Nephron progenitor cell (in vitro differentiated cells): ENCODE measurements at regions not wholly inside any gene's neighbourhood (a gene's known extent, or its start where the extent isn't known, plus 50 kb on each side); places are given as distances from the start of the nearest gene placed in this dataset.
A peak's percentile ranks its signal among the peaks of the same experiment; 100 is the strongest.
"Not testable (repeated sequence)": the region's sequence is repeated elsewhere in the genome, so short reads cannot be mapped to it uniquely, and the experiment has no call there.

Experiments
- DNase-seq: peaks from one replicate; pipeline ENCODE4 v3.0.0; 2021
- H3K27ac Mint-ChIP-seq: 2 replicates; pipeline ENCODE4 v1.8.0; 2021; ENCODE audit warnings: mild to moderate bottlenecking, moderate library complexity, mixed read lengths
- H3K27me3 Mint-ChIP-seq: 2 replicates; pipeline ENCODE4 v1.8.0; 2021; ENCODE audit warnings: mild to moderate bottlenecking, low read depth, mixed read lengths; ENCODE audit not compliant: poor library complexity
- H3K36me3 Mint-ChIP-seq: 2 replicates; pipeline ENCODE4 v1.8.0; 2021; ENCODE audit warnings: low read depth, mixed read lengths
- H3K4me1 Mint-ChIP-seq: 2 replicates; pipeline ENCODE4 v1.8.0; 2021; ENCODE audit warnings: mixed read lengths
- H3K4me3 Mint-ChIP-seq: 2 replicates; pipeline ENCODE4 v1.8.0; 2021; ENCODE audit warnings: mild to moderate bottlenecking, moderate library complexity, mixed read lengths
- H3K9me3 Mint-ChIP-seq: 2 replicates; pipeline ENCODE4 v1.8.0; 2021; ENCODE audit warnings: mild to moderate bottlenecking, moderate library complexity, mixed read lengths
- CTCF ChIP-seq: fragments of 200-600 bp; sonication (generic); IDR thresholded peaks from 2 replicates; pipeline ENCODE4 v1.5.0; 2021; ENCODE audit warnings: antibody characterized with exemption

- Mint-ChIP-seq H3K9me3 (peaks cover 19% of the 10 kb centered on the region), H3K27me3 (no peaks in the 10 kb centered on the region), H3K27ac (no peak overlapping the region), H3K4me3 (no peak overlapping the region), H3K36me3 (no peaks in the 10 kb centered on the region), H3K4me1 (no peaks in the 10 kb centered on the region)
- no peak for TF ChIP-seq CTCF
- DNase-seq = no peak
Measured at GRCh38 chrX:1700757-1701156, 85.9 kb downstream of the ASMT start.

GRCh38 chrX:1701396-1701901 lies 86.6 kb downstream of the ASMT start:
- H3K4me3 Mint-ChIP-seq, DNase-seq, H3K27ac Mint-ChIP-seq, H3K4me1 Mint-ChIP-seq, H3K27me3 Mint-ChIP-seq, H3K36me3 Mint-ChIP-seq: not testable (repeated sequence)
- peaks cover 14% of the 10 kb centered on the region for H3K9me3 Mint-ChIP-seq

GRCh38 chrX:1702142-1702541 lies 87.3 kb downstream of the ASMT start:
- not testable (repeated sequence) for H3K36me3 Mint-ChIP-seq, DNase-seq, H3K4me1 Mint-ChIP-seq, H3K4me3 Mint-ChIP-seq, H3K27ac Mint-ChIP-seq, H3K27me3 Mint-ChIP-seq
- peaks cover 12% of the 10 kb centered on the region for H3K9me3 Mint-ChIP-seq

- DNase-seq, H3K4me3 Mint-ChIP-seq, H3K27me3 Mint-ChIP-seq, H3K36me3 Mint-ChIP-seq, H3K27ac Mint-ChIP-seq, H3K4me1 Mint-ChIP-seq: not testable (repeated sequence)
- peaks cover 12% of the 10 kb centered on the region for H3K9me3 Mint-ChIP-seq
Measured at GRCh38 chrX:1702557-1702956, 87.7 kb downstream of the ASMT start.

- H3K4me1 Mint-ChIP-seq = peaks cover 12% of the 10 kb centered on the region
- not testable (repeated sequence) for H3K27ac Mint-ChIP-seq, H3K36me3 Mint-ChIP-seq, H3K27me3 Mint-ChIP-seq, H3K4me3 Mint-ChIP-seq, DNase-seq
- peaks cover 17% of the 10 kb centered on the region for H3K9me3 Mint-ChIP-seq
Measured at GRCh38 chrX:1709277-1709676, 94.4 kb downstream of the ASMT start.

- H3K27me3 Mint-ChIP-seq = peaks cover 5% of the 10 kb centered on the region
- H3K4me1 Mint-ChIP-seq = peaks cover 35% of the 10 kb centered on the region
- no peak for TF ChIP-seq CTCF
- no peak overlapping the region for H3K4me3 Mint-ChIP-seq
- H3K9me3 Mint-ChIP-seq = peaks cover 31% of the 10 kb centered on the region
- H3K27ac Mint-ChIP-seq = peak overlapping the region; percentile 15
- DNase-seq = no peak
- peaks cover 6% of the 10 kb centered on the region for H3K36me3 Mint-ChIP-seq
Measured at GRCh38 chrX:1713296-1713695, 98.4 kb downstream of the ASMT start.

GRCh38 chrX:1717373-1717772 lies 102.5 kb downstream of the ASMT start:
- Mint-ChIP-seq H3K4me3 (no peak overlapping the region), H3K27ac (peak overlapping the region; percentile 95), H3K4me1 (peaks cover 49% of the 10 kb centered on the region), H3K27me3 (peaks cover 8% of the 10 kb centered on the region), H3K9me3 (peaks cover 54% of the 10 kb centered on the region), H3K36me3 (peaks cover 12% of the 10 kb centered on the region)
- peak; percentile 10 for DNase-seq
- no peak for TF ChIP-seq CTCF

- H3K4me1 Mint-ChIP-seq = peaks cover 37% of the 10 kb centered on the region
- peaks cover 42% of the 10 kb centered on the region for H3K9me3 Mint-ChIP-seq
- no peak for DNase-seq
- H3K36me3 Mint-ChIP-seq = peaks cover 12% of the 10 kb centered on the region
- H3K27me3 Mint-ChIP-seq = peaks cover 8% of the 10 kb centered on the region
- no peak overlapping the region for H3K4me3 Mint-ChIP-seq
- TF ChIP-seq CTCF = no peak
- no peak overlapping the region for H3K27ac Mint-ChIP-seq
Measured at GRCh38 chrX:1719270-1719669, 104.4 kb downstream of the ASMT start.
